Stomach smooth muscle (tissue), 2 donors: ENCODE measurements at regions not wholly inside any gene's neighbourhood (a gene's known extent, or its start where the extent isn't known, plus 50 kb on each side); places are given as distances from the start of the nearest gene placed in this dataset.
A peak's percentile ranks its signal among the peaks of the same experiment; 100 is the strongest.

Experiments used
- H3K27ac ChIP-seq: one replicate; pipeline ENCODE4 v1.7.0; 2013; ENCODE audit warnings: mild to moderate bottlenecking, low read length, inconsistent platforms
- H3K27me3 ChIP-seq, 2 donors: one replicate each; pipeline ENCODE4 v1.7.0; 2013; ENCODE audit warnings: low read length in 2 of 2; ENCODE audit not compliant: insufficient read depth in 2 of 2, control insufficient read depth in 1 of 2
- H3K36me3 ChIP-seq, 2 donors: one replicate each; pipeline ENCODE4 v1.7.0; 2013; ENCODE audit warnings: low read length in 2 of 2; ENCODE audit not compliant: control insufficient read depth in 2 of 2, insufficient read depth in 2 of 2
- H3K4me1 ChIP-seq: one replicate; pipeline ENCODE4 v1.7.0; 2013; ENCODE audit warnings: low read length; ENCODE audit not compliant: control insufficient read depth, insufficient read depth
- H3K4me3 ChIP-seq, 2 donors: one replicate each; pipeline ENCODE4 v1.7.0; 2013; ENCODE audit warnings: low read length in 2 of 2
- H3K9ac ChIP-seq, 2 donors: one replicate each; pipeline ENCODE4 v1.7.0; 2013; ENCODE audit warnings: low read length in 2 of 2, mild to moderate bottlenecking in 1 of 2
- H3K9me3 ChIP-seq, 2 donors: one replicate each; pipeline ENCODE4 v1.7.0; 2013; ENCODE audit warnings: low read length in 2 of 2; ENCODE audit not compliant: control insufficient read depth in 2 of 2
- donor health status: healthy.
- donor health status: Pancreatic carcinoma.

GRCh38 chr14:98943907-98944306 lies 328.1 kb downstream of the BCL11B start:
- H3K9ac ChIP-seq, result no peak overlapping the region
- H3K36me3 ChIP-seq, result no peaks in the 10 kb centered on the region
- H3K27ac ChIP-seq, result no peak overlapping the region

GRCh38 chr14:98944989-98945388 lies 327.0 kb downstream of the BCL11B start:
- Histone ChIP-seq H3K9ac (no peak overlapping the region), H3K27ac (no peak overlapping the region), H3K4me3 (no peak overlapping the region), H3K4me1 (no peaks in the 10 kb centered on the region), H3K9me3 (no peaks in the 10 kb centered on the region), H3K27me3 (peaks cover 0 to 4% of the 10 kb centered on the region in 2 donors), H3K36me3 (no peaks in the 10 kb centered on the region)

More at GRCh38 chr14:98943907-98944306, 328.1 kb downstream of the BCL11B start:
- Histone ChIP-seq H3K4me3 (no peak overlapping the region), H3K4me1 (no peaks in the 10 kb centered on the region), H3K27me3 (peaks cover 0 to 4% of the 10 kb centered on the region in 2 donors), H3K9me3 (no peaks in the 10 kb centered on the region)

- Histone ChIP-seq H3K9ac (no peak overlapping the region), H3K27ac (no peak overlapping the region), H3K9me3 (no peaks in the 10 kb centered on the region), H3K4me3 (no peak overlapping the region), H3K36me3 (no peaks in the 10 kb centered on the region), H3K27me3 (peaks cover 0 to 4% of the 10 kb centered on the region in 2 donors), H3K4me1 (no peaks in the 10 kb centered on the region)
These were observed 326.1 kb downstream of the BCL11B start for GRCh38 chr14:98945611-98946570.

- no peak overlapping the region for H3K9ac ChIP-seq
- peaks cover 0 to 3% of the 10 kb centered on the region in 2 donors for H3K9me3 ChIP-seq
- H3K27me3 ChIP-seq, result peaks cover 3 to 4% of the 10 kb centered on the region in 2 donors
- no peak overlapping the region for H3K27ac ChIP-seq
- peak overlapping the region in 1 of 2 donors; percentile 15 for H3K4me3 ChIP-seq
- H3K36me3 ChIP-seq, result no peaks in the 10 kb centered on the region
- no peaks in the 10 kb centered on the region for H3K4me1 ChIP-seq
These were observed 325.1 kb downstream of the BCL11B start for GRCh38 chr14:98946940-98947339.

- peaks cover 0 to 3% of the 10 kb centered on the region in 2 donors for H3K9me3 ChIP-seq
- H3K27ac ChIP-seq, result no peak overlapping the region
These were observed 323.9 kb downstream of the BCL11B start for GRCh38 chr14:98947911-98948595.

GRCh38 chr14:98949051-98949450 lies 322.9 kb downstream of the BCL11B start:
- no peak overlapping the region for H3K4me3 ChIP-seq
- peaks cover 3 to 4% of the 10 kb centered on the region in 2 donors for H3K27me3 ChIP-seq
- no peaks in the 10 kb centered on the region for H3K4me1 ChIP-seq
- H3K9ac ChIP-seq, result no peak overlapping the region
- peaks cover 0 to 3% of the 10 kb centered on the region in 2 donors for H3K9me3 ChIP-seq
- no peak overlapping the region for H3K27ac ChIP-seq
- no peaks in the 10 kb centered on the region for H3K36me3 ChIP-seq

More at GRCh38 chr14:98947911-98948595, 323.9 kb downstream of the BCL11B start:
- H3K9ac ChIP-seq, result no peak overlapping the region
- H3K27me3 ChIP-seq, result peaks cover 3 to 4% of the 10 kb centered on the region in 2 donors
- no peak overlapping the region for H3K4me3 ChIP-seq
- no peaks in the 10 kb centered on the region for H3K36me3 ChIP-seq
- H3K4me1 ChIP-seq, result no peaks in the 10 kb centered on the region

- H3K9me3 ChIP-seq, result peaks cover 0 to 3% of the 10 kb centered on the region in 2 donors
- peaks cover 3 to 4% of the 10 kb centered on the region in 2 donors for H3K27me3 ChIP-seq
- no peak overlapping the region for H3K9ac ChIP-seq
- H3K4me1 ChIP-seq, result no peaks in the 10 kb centered on the region
- no peak overlapping the region for H3K4me3 ChIP-seq
- no peaks in the 10 kb centered on the region for H3K36me3 ChIP-seq
- no peak overlapping the region for H3K27ac ChIP-seq
These were observed 322.4 kb downstream of the BCL11B start for GRCh38 chr14:98949481-98950135.

- no peak overlapping the region for H3K9ac ChIP-seq
- H3K9me3 ChIP-seq, result peaks cover 0 to 3% of the 10 kb centered on the region in 2 donors
- H3K27me3 ChIP-seq, result peaks cover 3% of the 10 kb centered on the region in 2 donors
- H3K4me1 ChIP-seq, result no peaks in the 10 kb centered on the region
- H3K4me3 ChIP-seq, result no peak overlapping the region
- H3K27ac ChIP-seq, result no peak overlapping the region
- no peaks in the 10 kb centered on the region for H3K36me3 ChIP-seq
These were observed 321.6 kb downstream of the BCL11B start for GRCh38 chr14:98950353-98950895.

- H3K4me1 ChIP-seq, result no peaks in the 10 kb centered on the region
- H3K36me3 ChIP-seq, result no peaks in the 10 kb centered on the region
- H3K27ac ChIP-seq, result no peak overlapping the region
- peaks cover 0 to 3% of the 10 kb centered on the region in 2 donors for H3K27me3 ChIP-seq
- H3K4me3 ChIP-seq, result no peak overlapping the region
- H3K9me3 ChIP-seq, result peaks cover 0 to 3% of the 10 kb centered on the region in 2 donors
- no peak overlapping the region for H3K9ac ChIP-seq
These were observed 321.0 kb downstream of the BCL11B start for GRCh38 chr14:98951031-98951430.

- H3K9me3 ChIP-seq, result peaks cover 0 to 3% of the 10 kb centered on the region in 2 donors
- H3K9ac ChIP-seq, result no peak overlapping the region
- no peak overlapping the region for H3K27ac ChIP-seq
- H3K27me3 ChIP-seq, result peaks cover 0 to 3% of the 10 kb centered on the region in 2 donors
- H3K4me3 ChIP-seq, result no peak overlapping the region
- H3K4me1 ChIP-seq, result no peaks in the 10 kb centered on the region
- no peaks in the 10 kb centered on the region for H3K36me3 ChIP-seq
These were observed 320.4 kb downstream of the BCL11B start for GRCh38 chr14:98951521-98952152.
